ENCODE measurements at regions not wholly inside any gene's neighbourhood (a gene's known extent, or its start where the extent isn't known, plus 50 kb on each side); places are given as distances from the start of the nearest gene placed in this dataset.

- no peak for DNase-seq
Measured at GRCh38 chr14:34120185-34120977, 169.5 kb upstream of the EGLN3 start.

GRCh38 chr14:34119107-34119858, 168.4 kb upstream of the EGLN3 start:
- no peak for DNase-seq

DNA sequence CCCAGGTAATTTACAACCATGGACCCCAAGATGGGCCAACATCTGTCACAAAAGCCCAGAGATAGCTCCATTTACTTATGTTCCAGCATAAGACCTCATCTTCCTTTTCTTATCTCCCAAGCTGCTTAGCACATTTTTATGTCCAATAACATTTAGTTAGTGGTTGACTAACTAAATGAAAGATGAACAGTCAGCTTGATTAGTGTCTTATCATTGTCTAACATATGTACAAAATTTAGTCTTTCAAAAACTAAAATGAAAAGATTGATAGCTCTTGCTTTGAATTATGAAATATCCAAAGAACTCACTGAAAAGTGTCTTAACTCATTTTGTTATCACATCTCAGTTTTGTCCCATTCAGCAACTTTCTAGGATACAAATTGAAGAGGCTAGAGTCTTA, 163.1 kb upstream of the EGLN3 start:
- no peak for DNase-seq

DNA sequence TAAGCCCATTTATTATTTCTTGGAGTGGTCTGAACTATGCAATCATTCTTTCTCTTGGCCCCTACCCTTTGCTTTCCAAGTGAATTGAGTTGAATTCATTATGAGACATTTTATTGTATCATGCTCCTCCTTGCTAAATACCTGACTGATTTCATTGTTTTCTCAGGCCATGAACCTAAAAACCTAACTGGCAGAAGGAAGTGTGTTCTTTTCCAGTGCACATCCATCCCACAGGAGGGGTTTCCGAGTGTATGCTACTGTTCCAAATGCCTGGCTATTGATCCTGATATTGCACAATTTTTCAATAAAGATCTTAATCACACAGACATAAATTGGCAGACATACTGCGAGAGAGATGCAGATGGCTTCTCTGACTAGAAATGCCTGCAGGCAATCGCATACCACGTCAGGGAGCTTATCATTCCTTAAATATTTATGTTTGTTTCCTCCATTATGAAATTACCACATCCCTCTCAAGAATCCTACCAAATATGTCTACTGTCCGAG, 162.2 kb upstream of the EGLN3 start:
- no peak for DNase-seq

- DNase-seq = no peak
Measured at GRCh38 chr14:34111953-34112352, 161.1 kb upstream of the EGLN3 start.

GRCh38 chr14:34111505-34111904, 160.6 kb upstream of the EGLN3 start:
- no peak for DNase-seq

GRCh38 chr14:34110531-34110930, 159.7 kb upstream of the EGLN3 start:
- no peak for DNase-seq

GRCh38 chr14:34107441-34107840, 156.6 kb upstream of the EGLN3 start:
- no peak for DNase-seq

GRCh38 chr14:34106310-34106709, 155.4 kb upstream of the EGLN3 start:
- DNase-seq = no peak

- no peak for DNase-seq
Measured at GRCh38 chr14:34104489-34105397, 153.9 kb upstream of the EGLN3 start.

GRCh38 chr14:34103176-34103575, 152.3 kb upstream of the EGLN3 start:
- DNase-seq = no peak

DNA sequence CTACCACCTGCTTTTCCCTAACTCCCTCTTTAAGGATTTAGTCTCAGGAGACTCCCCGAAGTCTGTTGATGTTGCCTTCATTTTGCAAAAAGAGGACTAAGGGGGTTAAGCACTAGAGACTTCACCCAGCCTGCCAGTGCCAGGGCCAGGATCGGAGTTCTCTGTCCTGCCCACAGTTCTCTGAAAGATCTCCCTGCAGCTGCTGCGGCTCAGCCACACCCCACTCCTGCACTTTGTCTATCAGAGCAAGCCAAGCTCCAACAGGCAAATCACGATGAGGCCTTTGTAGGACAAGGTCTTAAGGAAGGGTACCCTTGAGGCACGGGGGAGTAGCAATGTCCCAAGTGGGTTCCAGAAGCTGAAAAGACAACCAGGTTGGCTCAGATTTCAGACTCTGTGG, 148.8 kb upstream of the EGLN3 start:
- DNase-seq = no peak

DNA sequence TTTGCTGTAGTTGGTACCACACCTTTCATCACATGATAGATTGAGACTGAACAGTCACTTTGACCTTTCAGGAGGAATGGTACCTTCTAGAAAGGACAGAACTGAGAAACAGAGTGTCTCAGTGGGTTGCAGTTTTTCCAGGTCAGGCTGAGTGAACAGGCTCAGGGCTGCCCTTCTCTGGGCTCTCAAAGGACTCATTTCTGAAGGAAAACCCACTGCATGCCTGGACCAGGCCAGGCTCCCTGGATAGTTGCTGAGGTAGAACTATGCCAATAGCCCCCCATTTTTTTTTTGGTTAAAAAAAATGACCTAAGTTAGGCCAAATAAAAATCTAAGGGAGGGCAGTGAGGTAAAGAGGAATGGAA, 148.1 kb upstream of the EGLN3 start:
- DNase-seq = no peak

DNA sequence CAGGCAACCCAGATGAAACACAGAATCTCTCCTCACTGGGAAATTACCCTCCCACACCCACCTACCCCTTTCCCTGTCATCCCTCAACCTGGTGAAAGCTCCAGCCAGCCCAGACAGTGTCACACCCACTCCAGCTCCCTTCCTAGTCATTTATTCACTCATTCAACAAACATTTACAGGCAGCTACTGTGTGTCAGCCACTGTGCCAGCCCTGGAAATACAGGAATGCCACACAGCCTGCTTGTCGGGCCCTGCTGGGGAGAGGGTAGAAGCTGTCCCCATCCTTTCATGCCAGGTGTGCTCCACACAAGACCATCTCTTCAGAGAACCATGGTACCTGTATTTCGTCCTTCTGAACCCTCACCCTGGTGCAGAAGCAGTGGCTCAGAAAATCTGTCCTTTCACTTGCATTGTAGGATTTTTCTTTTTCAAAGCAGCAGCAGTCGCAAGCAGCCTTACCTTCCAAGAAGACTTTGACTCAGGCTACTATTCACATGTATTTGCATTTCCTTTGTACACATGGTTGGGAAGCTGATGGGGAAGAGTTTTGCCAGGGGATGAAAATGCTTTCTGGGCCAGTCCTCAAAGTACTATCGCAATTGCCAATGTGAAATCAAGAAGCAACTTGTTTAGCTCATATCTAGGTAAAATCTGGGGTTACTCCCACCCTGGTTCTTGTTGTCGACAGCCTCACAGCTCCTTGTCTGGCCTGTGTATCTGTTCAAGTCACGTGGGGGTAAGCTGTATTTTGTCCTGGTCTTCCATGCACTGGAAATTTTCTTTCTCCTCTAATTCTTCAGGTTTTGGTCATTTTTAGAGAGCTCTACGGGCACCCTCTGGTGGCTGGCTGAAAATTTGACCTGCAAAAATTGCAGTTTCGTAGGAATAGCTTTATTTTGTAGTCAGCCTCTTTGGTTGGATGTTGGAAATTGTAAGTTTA, 147.4 kb upstream of the EGLN3 start:
- no peak for DNase-seq

- no peak for DNase-seq
Measured at GRCh38 chr14:34097644-34098043, 146.8 kb upstream of the EGLN3 start.

DNA sequence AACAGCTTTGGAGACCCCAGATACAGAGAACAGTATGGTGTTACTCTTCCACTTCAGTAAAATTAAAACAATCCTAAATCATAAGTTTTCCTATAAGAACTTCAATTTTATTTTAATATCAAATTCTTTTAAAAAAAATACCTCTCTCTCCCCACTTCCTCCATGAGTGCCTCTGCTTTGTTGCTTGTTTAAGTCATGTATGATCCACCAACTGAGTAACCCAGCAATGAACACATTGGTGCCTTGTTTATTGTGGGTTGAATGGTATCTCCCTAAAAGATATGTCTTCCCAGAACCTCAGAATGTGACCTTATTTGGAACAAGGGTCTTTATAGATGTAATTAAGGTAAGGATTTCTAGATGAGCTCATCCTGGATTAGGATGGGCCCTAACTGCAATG, 143.5 kb upstream of the EGLN3 start:
- DNase-seq = no peak

DNA sequence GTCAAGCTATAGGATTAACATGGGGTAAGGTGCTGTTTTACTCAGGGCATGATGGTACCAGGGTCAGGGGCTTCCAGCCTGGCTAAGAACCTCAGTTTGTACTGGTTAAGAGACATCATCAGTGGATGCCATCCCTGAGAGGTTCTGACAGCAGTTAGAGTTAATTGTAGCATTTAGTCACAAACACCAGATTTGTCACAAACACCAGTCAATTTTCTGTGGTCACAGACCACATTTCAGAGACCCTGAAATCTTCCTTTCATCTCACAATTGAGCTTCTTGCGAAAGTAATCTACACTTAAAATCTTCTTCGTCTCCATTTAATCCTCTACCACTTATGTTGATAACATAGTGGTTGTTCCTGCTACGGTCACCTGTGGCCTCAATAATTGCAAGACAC, 143.0 kb upstream of the EGLN3 start:
- no peak for DNase-seq

DNA sequence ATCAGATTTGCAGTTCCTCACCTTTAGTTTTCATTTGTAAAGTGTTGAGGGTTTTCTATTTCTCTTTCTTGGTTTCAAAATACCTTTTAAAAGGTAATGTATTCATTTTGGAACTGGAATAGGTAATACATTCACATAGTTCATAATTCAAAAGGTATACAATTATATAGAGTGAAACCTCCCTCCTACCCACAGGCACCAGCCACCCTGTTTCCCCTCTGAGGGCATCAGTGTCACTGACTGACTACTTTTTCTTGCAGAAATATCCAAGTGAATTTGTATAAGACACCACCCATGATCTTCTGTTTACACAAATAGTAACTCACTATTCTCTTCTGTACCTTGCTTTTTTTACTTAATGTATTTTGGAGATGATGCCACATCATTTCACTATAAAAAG, 139.6 kb upstream of the EGLN3 start:
- no peak for DNase-seq

DNA sequence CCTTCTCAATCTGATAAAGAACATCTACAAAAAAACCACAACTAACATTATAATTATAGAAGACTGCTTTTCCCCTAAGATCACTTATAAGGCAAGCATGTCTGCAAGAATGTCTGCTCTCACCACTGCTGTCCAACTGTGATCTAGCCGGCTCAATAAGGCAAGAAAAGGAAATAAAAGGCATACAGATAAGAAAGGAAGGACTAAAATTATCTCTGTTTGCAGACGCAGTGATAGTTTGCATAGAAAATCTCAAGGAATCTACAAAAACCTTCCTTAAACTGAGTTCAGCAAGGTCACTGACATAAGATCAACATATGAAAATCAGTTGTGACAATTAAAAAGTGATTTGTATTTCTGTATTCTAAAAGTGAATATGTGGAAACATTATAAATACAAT, 138.0 kb upstream of the EGLN3 start:
- no peak for DNase-seq

DNA sequence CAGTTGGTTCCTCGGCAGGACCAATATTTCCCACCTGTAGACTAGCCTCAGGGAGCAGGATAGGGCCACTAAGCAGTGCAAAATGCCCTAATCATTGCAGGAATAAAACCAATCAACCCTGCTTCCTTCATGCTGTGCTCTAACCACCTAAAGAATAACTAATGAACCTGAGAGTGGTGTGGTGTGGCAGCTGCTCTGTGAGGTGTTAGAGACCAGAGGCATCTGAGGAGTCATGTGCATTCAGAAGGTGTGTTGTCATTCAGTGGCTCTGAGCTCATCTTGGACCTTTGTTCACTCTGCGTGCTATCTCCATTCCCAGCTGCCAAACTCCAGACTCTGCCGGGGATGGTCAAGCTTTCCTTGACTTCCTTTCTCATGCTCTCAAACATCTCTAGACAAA, 136.7 kb upstream of the EGLN3 start:
- no peak for DNase-seq

DNA sequence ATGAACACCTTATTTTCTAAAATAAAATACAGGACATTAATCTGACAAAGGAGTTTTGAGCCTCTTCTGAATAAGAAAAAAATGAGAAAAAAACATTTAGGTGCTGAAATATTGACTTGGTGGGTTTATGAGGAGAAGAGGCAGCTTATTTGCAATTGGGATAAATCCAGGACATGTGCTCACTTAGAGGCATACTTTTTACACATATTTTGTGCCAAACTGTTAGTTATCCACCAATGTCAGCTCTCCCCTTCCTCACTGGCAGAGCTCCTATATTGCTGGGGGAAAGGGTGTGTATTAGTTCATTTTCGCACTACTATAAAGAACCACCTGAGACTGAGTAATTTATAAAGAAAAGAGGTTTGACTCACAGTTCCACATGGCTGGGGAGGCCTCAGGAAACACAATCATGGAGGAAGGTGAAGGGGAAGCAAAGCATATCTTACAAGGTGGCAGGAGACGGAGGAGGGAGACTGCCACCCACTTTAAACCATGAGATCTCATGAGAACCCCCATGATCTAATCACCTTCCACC, 135.4 kb upstream of the EGLN3 start:
- no peak for DNase-seq

DNA sequence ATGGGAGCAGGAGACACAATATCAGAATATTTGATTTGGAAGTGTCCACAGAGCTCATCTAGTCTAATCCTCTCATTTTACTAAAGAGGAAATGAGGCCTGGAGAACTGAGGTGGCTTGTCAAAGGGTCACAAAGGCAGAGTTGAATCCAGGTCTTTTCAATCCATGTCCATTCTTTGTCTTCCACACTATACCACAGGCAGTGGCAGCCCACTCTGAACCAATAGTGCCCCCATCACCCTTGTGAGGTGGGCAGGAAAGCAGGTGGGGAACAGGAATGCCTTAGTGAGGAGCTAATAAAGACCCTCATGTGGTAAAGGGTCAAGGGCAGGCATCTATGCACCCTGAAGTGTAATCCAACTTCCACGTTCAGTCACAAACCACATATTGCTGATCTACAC, 134.8 kb upstream of the EGLN3 start:
- DNase-seq = no peak
